Motor neuron (in vitro differentiated cells): ENCODE measurements at regions not wholly inside any gene's neighbourhood (a gene's known extent, or its start where the extent isn't known, plus 50 kb on each side); places are given as distances from the start of the nearest gene placed in this dataset.

Experiments used
- ATAC-seq, 8 experiments: fragments of 200-7000 bp; cut with Tn5 transposase; replicated peaks in 6 of 8; 2 replicates each; pipeline ENCODE4 v1.8.0; 2021; ENCODE audit warnings: mild to moderate bottlenecking in 8 of 8, moderate library complexity in 8 of 8
- H3K27ac ChIP-seq, 2 donors: fragments of 250-450 bp; sonication (Bioruptor Pico); 2 replicates each; pipeline ENCODE4 v1.9.0; 2021; ENCODE audit warnings: antibody characterized with exemption in 2 of 2, mild to moderate bottlenecking in 2 of 2, moderate library complexity in 1 of 2
- H3K4me1 ChIP-seq, 2 donors: fragments of 250-450 bp; sonication (Bioruptor Pico); replicated peaks in 1 of 2; 2 replicates each; pipeline ENCODE4 v1.6.1; 2021; ENCODE audit warnings: antibody characterized with exemption in 2 of 2, mild to moderate bottlenecking in 2 of 2, moderate library complexity in 1 of 2
- H3K4me3 ChIP-seq, 5 donors: fragments of 250-450 bp; sonication (Bioruptor Pico); 2 replicates each; pipeline ENCODE4 v1.9.0; 2021; ENCODE audit warnings: antibody characterized with exemption in 5 of 5, mild to moderate bottlenecking in 5 of 5, moderate library complexity in 4 of 5
- WGBS, 10 experiments: fragments of 450-650 bp; shearing (Covaris generic); methylation state at CpG; one replicate each; pipeline ENCODE4 v1.0.0; 2022; 5-methylcytosine and 5-hydroxymethylcytosine counted together
- in situ Hi-C, 9 experiments: fragments of 400-800 bp; cut with MboI; loops; one replicate each; pipeline ENCODE4 v1.15.0; 2021; ENCODE audit warnings: low sequenced_read_pairs in 9 of 9, low pct_unique_long_range_greater_than_20kb in 2 of 9; ENCODE audit not compliant: unreplicated experiment in 9 of 9

DNA sequence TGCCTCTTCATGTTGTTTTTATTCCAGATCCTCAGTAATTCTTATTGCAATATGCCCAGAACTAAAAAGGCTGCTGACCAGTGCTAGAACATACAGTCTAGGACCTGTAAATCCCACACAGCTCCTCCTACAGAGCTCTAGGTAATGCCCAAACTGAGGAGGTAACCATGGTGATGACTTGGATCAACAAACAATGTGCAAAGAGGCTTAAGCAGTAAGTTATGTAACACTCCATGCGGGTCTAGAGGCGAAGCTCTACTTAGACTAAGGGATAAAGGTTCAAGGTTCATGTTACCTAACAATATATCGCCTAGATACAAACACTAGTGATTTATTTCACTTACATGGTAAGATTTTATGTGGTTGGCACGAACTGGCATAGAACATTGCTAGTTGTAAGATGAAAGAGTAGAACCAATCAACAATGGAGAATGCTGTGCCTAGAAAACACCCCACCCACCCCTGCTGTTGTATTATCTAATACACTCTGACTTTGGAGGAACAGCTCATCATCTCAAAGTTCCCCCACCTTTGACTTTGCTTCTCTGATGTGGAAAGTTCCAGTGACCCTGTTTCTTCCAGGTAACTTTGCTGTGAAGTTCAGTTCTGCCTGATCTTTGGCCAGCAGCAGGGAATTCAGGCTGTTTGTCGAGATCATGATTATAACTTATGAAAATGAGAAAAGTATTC is 242.4 kb downstream of the ALDH8A1 start:
- peak in 4 of 8 experiments; percentile 38 to 95 (median 92) for ATAC-seq
- Histone ChIP-seq H3K4me3 (no peak overlapping the region), H3K4me1 (no peaks in the 10 kb centered on the region), H3K27ac (no peak overlapping the region)
- 61 to 100% (median 65%) methylated on average over 1 to 5 of the region's 5 CpGs; no CpG with 5 or more reads in 2 of the 10 experiments for WGBS, 10 experiments
- in situ Hi-C loops = no loop called here

DNA sequence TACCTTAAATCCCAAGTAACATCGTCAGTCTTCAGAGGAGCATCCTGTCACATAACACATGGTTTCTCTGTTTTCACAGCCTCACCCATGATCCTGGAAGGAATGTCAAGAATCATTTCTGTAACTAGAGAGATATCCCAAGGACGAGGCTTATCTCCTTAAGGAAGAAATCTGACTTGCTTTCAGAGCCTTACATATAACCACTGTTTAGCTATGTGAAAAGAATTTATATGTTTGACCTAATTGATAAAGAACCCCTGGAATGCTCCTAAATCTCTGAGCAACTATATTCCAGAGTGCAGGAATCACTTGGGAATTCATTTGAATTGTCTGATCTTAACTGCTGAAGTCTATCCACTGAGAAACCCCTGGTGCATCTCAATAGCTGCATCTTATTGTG is 243.1 kb downstream of the ALDH8A1 start:
- ATAC-seq = peak in 1 of 8 experiments; percentile 33
- H3K4me3 ChIP-seq = no peak overlapping the region
- in situ Hi-C loops = no loop called here
- H3K4me1 ChIP-seq = no peaks in the 10 kb centered on the region
- H3K27ac ChIP-seq = no peak overlapping the region
- whole genome bisulfite sequencing, 10 experiments = 0 to 100% (median 56%) methylated on average over 1 to 2 of the region's 2 CpGs; no CpG with 5 or more reads in 2 of the 10 experiments

DNA sequence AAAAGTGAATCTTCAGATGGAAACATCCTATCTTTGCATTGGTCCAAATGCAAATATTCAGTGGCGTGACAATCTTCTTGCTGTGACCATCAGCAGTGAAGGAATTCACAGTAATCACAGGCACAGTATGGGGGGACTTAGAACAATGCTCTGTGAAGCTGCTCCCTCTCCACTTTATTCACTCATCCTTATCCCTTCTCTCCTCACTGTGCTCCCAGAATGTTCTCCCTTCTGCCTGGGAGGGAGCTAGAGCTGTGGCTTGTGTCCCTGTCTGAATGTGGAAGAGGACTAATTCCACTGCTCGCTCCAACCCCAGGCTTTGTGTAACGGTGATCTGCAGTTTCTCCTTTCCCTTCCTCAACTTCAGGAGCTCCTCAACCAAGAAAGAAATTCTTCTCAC is 243.7 kb downstream of the ALDH8A1 start:
- no peak overlapping the region for H3K4me3 ChIP-seq
- H3K4me1 ChIP-seq = no peaks in the 10 kb centered on the region
- 43 to 100% (median 75%) methylated on average over 1 to 3 of the region's 3 CpGs; no CpG with 5 or more reads in 1 of the 10 experiments for WGBS, 10 experiments
- ATAC-seq = peak in 1 of 8 experiments; percentile 46
- H3K27ac ChIP-seq = no peak overlapping the region
- in situ Hi-C loops = no loop called here

DNA sequence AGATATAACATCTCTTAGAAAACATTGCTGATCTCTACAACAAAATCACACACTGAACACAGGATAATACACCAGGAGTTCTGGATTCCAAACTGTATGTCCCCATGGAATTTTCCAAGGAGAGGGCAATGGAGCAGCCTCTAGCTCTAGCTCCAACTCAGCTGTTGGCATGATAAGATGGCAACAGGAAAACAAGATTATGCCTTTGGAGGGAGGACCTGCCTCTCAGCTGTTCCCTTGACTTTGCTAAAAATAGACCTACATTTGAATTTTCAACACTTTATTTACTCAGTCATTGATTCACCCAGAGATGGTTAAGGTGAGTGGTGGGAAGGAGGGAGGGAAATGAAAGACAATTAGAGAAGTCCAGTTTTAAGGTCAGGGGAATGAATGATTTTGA is 246.7 kb downstream of the ALDH8A1 start:
- Histone ChIP-seq H3K4me1 (no peaks in the 10 kb centered on the region), H3K4me3 (no peak overlapping the region), H3K27ac (no peak overlapping the region)
- in situ Hi-C loops = no loop called here
- no peak for ATAC-seq

DNA sequence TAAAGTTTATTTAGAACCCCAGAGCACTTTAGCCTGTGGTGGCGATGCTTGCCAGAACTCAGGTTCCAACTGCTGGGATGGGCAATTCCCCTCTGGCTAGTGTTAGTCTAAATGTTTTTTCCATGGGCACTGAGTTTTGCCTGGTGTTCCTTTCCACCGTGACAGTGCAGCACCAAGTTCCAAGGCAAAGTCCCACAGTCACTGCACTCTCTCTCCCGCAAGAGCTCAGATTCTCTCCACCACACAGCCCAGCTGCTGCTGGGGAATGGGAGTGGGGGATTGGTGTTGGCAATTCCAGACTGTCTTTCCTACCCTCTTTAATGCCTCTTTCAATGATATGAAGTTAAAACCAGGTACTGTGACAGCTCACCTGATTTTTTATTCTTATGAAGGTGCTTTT is 247.6 kb downstream of the ALDH8A1 start:
- H3K27ac ChIP-seq = no peak overlapping the region
- no peak for ATAC-seq
- H3K4me1 ChIP-seq = no peaks in the 10 kb centered on the region
- no peak overlapping the region for H3K4me3 ChIP-seq
- 80 to 100% (median 100%) methylated on average over 1 to 2 of the region's 3 CpGs; no CpG with 5 or more reads in 3 of the 10 experiments for WGBS, 10 experiments
- in situ Hi-C loops = no loop called here

DNA sequence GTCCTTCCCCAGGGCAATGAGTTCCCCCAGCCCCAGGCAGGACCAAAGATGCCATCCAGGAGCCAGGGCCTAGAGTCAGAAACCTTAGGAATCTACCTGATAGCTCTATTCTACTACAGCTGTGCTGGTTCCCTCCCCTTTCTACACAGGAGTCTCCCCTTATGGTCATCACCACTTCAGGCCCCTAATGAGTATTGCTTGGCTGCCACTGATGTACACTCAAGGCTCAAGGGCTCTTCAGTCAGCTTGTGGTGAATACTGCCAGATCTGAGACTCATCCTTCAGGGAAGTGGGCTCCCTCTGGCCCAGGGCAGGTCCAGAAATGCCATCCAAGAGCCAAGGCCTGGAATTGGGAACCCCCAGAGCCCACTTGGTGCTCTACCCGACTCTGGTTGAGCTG is 248.6 kb downstream of the ALDH8A1 start:
- no peak overlapping the region for H3K4me3 ChIP-seq
- no peak overlapping the region for H3K27ac ChIP-seq
- 80 to 100% methylated on average over 1 of the region's 1 CpG; no CpG with 5 or more reads in 8 of the 10 experiments for WGBS, 10 experiments
- in situ Hi-C loops = no loop called here
- ATAC-seq = no peak
- H3K4me1 ChIP-seq = no peaks in the 10 kb centered on the region

DNA sequence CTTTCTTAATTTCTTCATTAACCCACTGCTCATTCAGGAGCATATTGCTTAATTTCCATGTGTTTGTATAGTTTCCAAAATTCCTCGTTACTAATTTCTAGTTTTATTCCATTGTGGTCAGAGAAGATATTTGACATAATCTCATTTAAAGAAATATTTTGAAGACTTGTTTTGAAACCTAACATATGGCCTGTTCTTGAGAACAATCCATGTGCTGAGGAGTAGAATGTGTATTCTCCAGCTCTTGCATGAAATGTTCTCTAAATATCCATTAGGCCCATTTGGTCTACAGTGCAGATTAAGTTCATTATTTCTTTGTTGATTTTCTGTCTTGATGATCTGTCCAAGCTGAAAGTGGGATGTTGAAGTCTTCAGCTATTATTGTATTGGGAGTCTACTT is 251.7 kb downstream of the ALDH8A1 start:
- no peak overlapping the region for H3K27ac ChIP-seq
- no peak overlapping the region for H3K4me3 ChIP-seq
- no peak for ATAC-seq
- 17 to 100% (median 67%) methylated on average over 1 of the region's 1 CpG; no CpG with 5 or more reads in 1 of the 10 experiments for WGBS, 10 experiments
- in situ Hi-C loops = no loop called here
- no peaks in the 10 kb centered on the region for H3K4me1 ChIP-seq

DNA sequence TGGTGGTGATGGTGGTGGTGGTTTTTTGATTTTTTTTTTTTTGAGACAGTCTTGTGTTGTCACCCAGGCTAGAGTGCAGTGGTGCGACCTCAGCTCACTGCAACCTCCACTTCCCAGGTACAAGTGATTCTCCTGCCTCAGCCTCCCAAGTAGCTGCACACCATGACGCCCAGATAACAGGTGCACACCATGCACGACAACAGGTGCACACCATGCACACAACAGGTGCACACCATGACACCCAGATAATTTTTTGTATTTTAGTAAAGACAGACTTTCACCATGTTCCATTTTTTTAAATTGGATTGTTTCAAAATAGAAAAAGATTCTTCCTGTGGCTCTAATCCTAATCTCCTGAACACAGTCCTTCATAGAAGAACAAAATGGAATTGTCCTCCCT is 257.9 kb downstream of the ALDH8A1 start:
- in situ Hi-C loops = no loop called here
- peaks cover 6 to 15% of the 10 kb centered on the region in 2 donors for H3K4me1 ChIP-seq
- ATAC-seq = no peak
- H3K4me3 ChIP-seq = no peak overlapping the region
- H3K27ac ChIP-seq = no peak overlapping the region
- 60 to 95% (median 82%) methylated on average over 1 to 3 of the region's 3 CpGs; no CpG with 5 or more reads in 4 of the 10 experiments for WGBS, 10 experiments

DNA sequence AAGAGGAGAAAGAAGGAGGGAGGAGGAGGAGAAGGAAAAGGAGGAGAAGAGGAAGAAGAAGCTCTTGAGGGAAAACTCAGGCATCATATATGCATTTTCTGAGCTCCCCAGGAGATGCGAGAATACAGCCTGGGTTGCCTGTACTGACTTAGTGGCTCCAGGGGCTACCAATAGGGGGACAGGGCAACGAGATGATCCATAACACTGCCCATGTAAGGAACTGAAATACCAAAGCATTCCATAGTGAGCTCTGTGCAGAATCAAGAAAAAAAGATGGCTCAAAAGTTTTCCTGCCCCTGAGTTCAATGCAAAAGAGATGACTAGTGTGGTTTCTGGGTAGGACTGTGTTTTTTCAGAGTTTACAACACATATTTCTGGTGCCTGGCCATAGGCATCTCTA is 258.7 kb downstream of the ALDH8A1 start:
- in situ Hi-C loops = no loop called here
- ATAC-seq = no peak
- WGBS, 10 experiments = 43 to 100% (median 59%) methylated on average over 1 to 2 of the region's 2 CpGs; no CpG with 5 or more reads in 2 of the 10 experiments
- Histone ChIP-seq H3K27ac (no peak overlapping the region), H3K4me3 (no peak overlapping the region), H3K4me1 (peaks cover 6 to 15% of the 10 kb centered on the region in 2 donors)

DNA sequence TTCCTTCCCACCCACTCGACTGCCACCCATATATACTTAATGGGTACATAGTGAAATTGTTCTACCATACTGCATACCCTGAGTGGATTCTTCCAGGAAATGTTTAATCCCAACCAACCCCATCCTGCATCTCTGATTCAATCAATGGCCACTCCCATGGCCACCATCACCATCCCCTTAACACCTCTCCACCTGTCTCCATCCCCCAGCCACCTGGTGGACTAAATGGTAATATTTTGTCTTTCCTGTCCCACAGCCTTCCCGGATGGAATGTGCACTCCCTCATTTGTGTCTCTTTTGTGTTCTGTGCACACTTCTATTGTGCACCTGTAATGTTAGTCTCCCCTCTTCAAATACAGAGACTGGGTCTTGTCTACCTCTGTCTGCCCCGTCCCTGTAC is 259.9 kb downstream of the ALDH8A1 start:
- 50 to 81% (median 57%) methylated on average over 1 to 3 of the region's 3 CpGs; no CpG with 5 or more reads in 5 of the 10 experiments for WGBS, 10 experiments
- H3K27ac ChIP-seq = no peak overlapping the region
- no peak overlapping the region for H3K4me3 ChIP-seq
- in situ Hi-C loops = no loop called here
- ATAC-seq = no peak
- H3K4me1 ChIP-seq = peaks cover 6 to 15% of the 10 kb centered on the region in 2 donors

DNA sequence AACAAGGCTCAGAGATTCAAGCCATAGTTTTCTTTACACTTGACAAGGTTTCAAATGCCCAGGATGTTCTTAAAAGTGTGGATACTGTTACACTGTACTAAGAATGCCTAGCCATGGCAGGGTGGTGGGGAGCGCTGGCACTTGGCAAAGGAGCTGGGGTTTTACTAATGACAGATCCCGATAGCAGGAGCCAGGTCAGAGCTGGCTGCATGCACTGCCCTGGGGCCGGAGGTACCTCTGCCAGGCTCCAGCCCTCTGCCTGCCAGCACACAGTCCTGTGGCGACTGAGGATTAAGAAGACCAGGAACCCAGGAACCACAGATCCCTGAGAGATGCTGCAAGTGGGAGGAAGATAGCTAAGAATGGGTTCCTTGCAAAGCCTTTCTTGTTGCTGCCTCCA is 260.3 kb downstream of the ALDH8A1 start:
- Histone ChIP-seq H3K27ac (no peak overlapping the region), H3K4me3 (no peak overlapping the region), H3K4me1 (peaks cover 6 to 15% of the 10 kb centered on the region in 2 donors)
- 0 to 100% (median 86%) methylated on average over 1 to 4 of the region's 4 CpGs; no CpG with 5 or more reads in 4 of the 10 experiments for WGBS, 10 experiments
- in situ Hi-C loops = no loop called here
- peak in 5 of 8 experiments; percentile 7 to 51 (median 16) for ATAC-seq

DNA sequence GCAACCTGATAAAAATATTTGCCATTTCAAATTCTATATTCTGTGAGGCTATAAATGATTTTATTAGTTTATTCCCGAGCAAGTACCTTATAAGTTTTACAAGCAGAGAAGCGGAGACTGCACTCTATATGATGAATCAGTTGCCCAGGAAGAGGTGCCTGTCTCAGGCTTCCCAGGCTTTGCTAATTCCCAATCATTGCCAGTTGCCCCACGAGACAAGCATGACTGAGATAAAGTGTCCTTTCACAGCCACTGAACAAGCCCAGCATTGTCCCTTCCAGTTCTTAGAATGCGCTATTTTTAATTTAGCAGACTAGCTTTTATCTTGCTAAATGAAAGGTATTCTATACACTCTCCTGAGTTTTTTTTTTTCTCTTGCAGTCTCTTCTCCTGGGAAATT is 260.7 kb downstream of the ALDH8A1 start:
- in situ Hi-C loops = no loop called here
- WGBS, 10 experiments = 38 to 80% (median 53%) methylated on average over 1 to 4 of the region's 4 CpGs
- ATAC-seq = peak in 5 of 8 experiments; percentile 56 to 83 (median 73)

DNA sequence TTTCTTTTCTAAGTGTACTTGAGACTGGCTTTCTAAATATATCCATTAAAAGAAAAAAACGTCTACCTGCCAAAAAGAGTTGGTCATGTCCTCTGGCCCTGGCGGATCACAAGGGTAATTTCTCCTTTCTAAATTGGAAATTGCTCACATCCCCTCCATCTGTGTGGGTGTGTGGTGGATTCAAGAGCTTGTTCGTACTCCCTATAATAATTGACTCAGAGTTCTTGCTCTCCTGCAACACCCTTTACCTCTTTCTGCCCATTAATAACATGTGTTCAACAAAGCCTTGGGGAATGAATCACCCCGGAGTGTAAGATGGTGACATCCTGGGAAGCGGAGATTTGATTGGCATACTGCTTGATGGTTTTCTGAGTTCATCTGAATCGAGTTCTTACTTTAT is 263.8 kb downstream of the ALDH8A1 start:
- Histone ChIP-seq H3K4me1 (peaks cover 6 to 15% of the 10 kb centered on the region in 2 donors), H3K4me3 (no peak overlapping the region), H3K27ac (no peak overlapping the region)
- 0 to 100% (median 62%) methylated on average over 1 to 6 of the region's 6 CpGs; no CpG with 5 or more reads in 1 of the 10 experiments for WGBS, 10 experiments
- ATAC-seq = peak in 1 of 8 experiments; percentile 43
- in situ Hi-C loops = no loop called here

More for the DNA sequence above, 260.7 kb downstream of the ALDH8A1 start:
- Histone ChIP-seq H3K4me3 (no peak overlapping the region), H3K27ac (no peak overlapping the region), H3K4me1 (peaks cover 6 to 15% of the 10 kb centered on the region in 2 donors)

DNA sequence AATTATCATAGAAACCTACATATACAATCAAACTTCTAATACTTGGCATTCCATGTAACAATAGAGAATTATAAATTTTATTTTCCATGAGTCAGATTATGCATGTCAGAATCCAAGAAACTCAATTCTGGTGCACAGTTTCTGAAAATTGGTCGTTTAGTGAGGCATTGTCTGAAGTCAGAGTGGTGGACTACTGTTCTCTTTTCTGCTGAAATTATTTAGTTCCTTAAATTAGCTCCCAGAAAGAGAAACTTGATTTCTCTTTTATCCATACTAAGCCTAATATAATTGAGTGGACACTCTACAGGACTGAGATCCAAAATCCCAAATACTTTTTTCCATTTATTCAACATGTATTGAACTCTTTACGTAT is 265.5 kb downstream of the ALDH8A1 start:
- no peak overlapping the region for H3K4me3 ChIP-seq
- no peak for ATAC-seq
- H3K4me1 ChIP-seq = peaks cover 6 to 12% of the 10 kb centered on the region in 2 donors
- no peak overlapping the region for H3K27ac ChIP-seq
- 35 to 100% (median 76%) methylated on average over 1 to 2 of the region's 2 CpGs; no CpG with 5 or more reads in 1 of the 10 experiments for WGBS, 10 experiments
- in situ Hi-C loops = no loop called here
